OCI-LY7 (cell line): ENCODE measurements at regions not wholly inside any gene's neighbourhood (a gene's known extent, or its start where the extent isn't known, plus 50 kb on each side); places are given as distances from the start of the nearest gene placed in this dataset.

Experiments
- BruUV-seq: library from RNA; stranded (reverse); fragments of 400-500 nt; replicated peaks from 2 replicates; lab custom pipeline; 2021; lab: Mats Ljungman, UMichigan
- CTCF ChIA-PET: fragments of 300-600 bp; sonication (Branson Sonifier 250); formaldehyde crosslinking; loops from one replicate; lab custom pipeline; 2022; ENCODE audit warnings: antibody characterized with exemption; ENCODE audit not compliant: unreplicated experiment; lab: Charles Lee
- POLR2A ChIA-PET: fragments of 300-600 bp; sonication (Branson Sonifier 250); formaldehyde crosslinking; loops from one replicate; lab custom pipeline; 2022; ENCODE audit warnings: antibody characterized with exemption; lab: Charles Lee
- DNase-seq: peaks from one replicate; pipeline ENCODE4 v3.0.0-alpha.2; 2015; ENCODE audit warnings: low spot score
- H2AFZ ChIP-seq: fragments of 200-600 bp; sonication (generic), shearing (Covaris generic); 2 replicates; pipeline ENCODE4 v1.6.1; 2014; ENCODE audit warnings: mild to moderate bottlenecking, antibody characterized with exemption, low read length, moderate library complexity
- H3K27ac ChIP-seq: fragments of 200-600 bp; sonication (generic); 2 replicates; pipeline ENCODE4 v1.5.1; 2014; ENCODE audit warnings: mixed run types, low read depth, mild to moderate bottlenecking, moderate library complexity, low read length, inconsistent platforms; ENCODE audit not compliant: poor library complexity, severe bottlenecking
- H3K36me3 ChIP-seq: fragments of 200-600 bp; sonication (generic); 2 replicates; pipeline ENCODE4 v1.6.1; 2014; ENCODE audit warnings: mild to moderate bottlenecking, antibody characterized with exemption, low read length, moderate library complexity, mixed read lengths; ENCODE audit not compliant: insufficient read depth
- H3K4me1 ChIP-seq: fragments of 200-600 bp; sonication (generic); 2 replicates; pipeline ENCODE4 v1.5.1; 2014; ENCODE audit warnings: mild to moderate bottlenecking, low read length; ENCODE audit not compliant: insufficient read depth, poor library complexity, severe bottlenecking
- H3K4me2 ChIP-seq: fragments of 200-600 bp; sonication (generic); 2 replicates; pipeline ENCODE4 v1.6.1; 2014; ENCODE audit warnings: mild to moderate bottlenecking, low read length
- H3K4me3 ChIP-seq: fragments of 200-600 bp; sonication (generic); 2 replicates; pipeline ENCODE4 v1.5.1; 2014; ENCODE audit warnings: mild to moderate bottlenecking, low read depth, low read length; ENCODE audit not compliant: poor library complexity, severe bottlenecking
- H3K79me2 ChIP-seq: fragments of 200-600 bp; sonication (generic); 2 replicates; pipeline ENCODE4 v1.6.1; 2016; ENCODE audit warnings: low read depth, mild to moderate bottlenecking, low read length, moderate library complexity, mixed read lengths; ENCODE audit not compliant: insufficient read depth
- H3K9me2 ChIP-seq: fragments of 200-600 bp; sonication (generic); 2 replicates; pipeline ENCODE4 v1.6.1; 2016; ENCODE audit warnings: mild to moderate bottlenecking, low read length, mixed read lengths; ENCODE audit not compliant: insufficient read depth
- H3K9me3 ChIP-seq: fragments of 200-600 bp; sonication (generic); 2 replicates; pipeline ENCODE4 v1.6.1; 2014; ENCODE audit warnings: mild to moderate bottlenecking, mixed run types, low read length, mixed read lengths
- H4K20me1 ChIP-seq: fragments of 200-600 bp; sonication (generic); 2 replicates; pipeline ENCODE4 v1.6.1; 2014; ENCODE audit warnings: mild to moderate bottlenecking, antibody characterized with exemption, low read length, moderate library complexity, mixed read lengths; ENCODE audit not compliant: insufficient read depth
- CTCF ChIP-seq: fragments of 200-600 bp; sonication (generic); conservative IDR thresholded peaks from 2 replicates; pipeline ENCODE4 v1.5.1; 2014; ENCODE audit warnings: mild to moderate bottlenecking, antibody characterized with exemption, low read length, moderate library complexity, mixed read lengths
- EZH2phosphoT487 ChIP-seq: fragments of 200-600 bp; sonication (generic); IDR thresholded peaks from 2 replicates; pipeline ENCODE4 v1.6.1; 2018; ENCODE audit warnings: low read depth, borderline replicate concordance, mild to moderate bottlenecking, mixed run types, antibody characterized with exemption, low read length, moderate library complexity, mixed read lengths
- intact Hi-C: fragments of 100-400 bp; cut with micrococcal nuclease; formaldehyde crosslinking; loops from one replicate; pipeline ENCODE4 v1.10.0; 2022; ENCODE audit not compliant: unreplicated experiment

GRCh38 chr2:104125096-104125495 is 728.8 kb upstream of the POU3F3 start:
- no TSS peak for BruUV-seq
- DNase-seq = no peak
- TF ChIP-seq CTCF (no peak), EZH2phosphoT487 (no peak)
- Histone ChIP-seq H3K27ac (no peak overlapping the region), H3K9me3 (no peaks in the 10 kb centered on the region), H2AFZ (no peak overlapping the region), H3K79me2 (no peaks in the 10 kb centered on the region), H3K9me2 (no peaks in the 10 kb centered on the region), H3K4me3 (no peak overlapping the region), H3K4me2 (no peak overlapping the region), H4K20me1 (no peaks in the 10 kb centered on the region), H3K4me1 (no peaks in the 10 kb centered on the region), H3K36me3 (no peaks in the 10 kb centered on the region)
- ChIA-PET CTCF (no interaction called here), POLR2A (interaction anchor here (0.6 to 0.7 kb wide), 4 partner anchors 61 to 1958 kb away, joined by 3 to 5 read pairs (median 4); no protein-coding TSS in a partner anchor)
- intact Hi-C loops = no loop called here

- H3K4me3 ChIP-seq = no peak overlapping the region
- intact Hi-C loops = no loop called here
- H3K27ac ChIP-seq = no peak overlapping the region
- no peaks in the 10 kb centered on the region for H3K4me1 ChIP-seq
- H3K9me2 ChIP-seq = no peaks in the 10 kb centered on the region
- H3K9me3 ChIP-seq = no peaks in the 10 kb centered on the region
- no peak overlapping the region for H2AFZ ChIP-seq
- no TSS peak for BruUV-seq
- DNase-seq = no peak
- ChIA-PET CTCF (no interaction called here), POLR2A (no interaction called here)
- H3K4me2 ChIP-seq = no peak overlapping the region
- no peaks in the 10 kb centered on the region for H3K79me2 ChIP-seq
- TF ChIP-seq CTCF (no peak), EZH2phosphoT487 (no peak)
- no peaks in the 10 kb centered on the region for H3K36me3 ChIP-seq
- H4K20me1 ChIP-seq = no peaks in the 10 kb centered on the region
Measured at GRCh38 chr2:104127049-104127770, 726.7 kb upstream of the POU3F3 start.

DNA sequence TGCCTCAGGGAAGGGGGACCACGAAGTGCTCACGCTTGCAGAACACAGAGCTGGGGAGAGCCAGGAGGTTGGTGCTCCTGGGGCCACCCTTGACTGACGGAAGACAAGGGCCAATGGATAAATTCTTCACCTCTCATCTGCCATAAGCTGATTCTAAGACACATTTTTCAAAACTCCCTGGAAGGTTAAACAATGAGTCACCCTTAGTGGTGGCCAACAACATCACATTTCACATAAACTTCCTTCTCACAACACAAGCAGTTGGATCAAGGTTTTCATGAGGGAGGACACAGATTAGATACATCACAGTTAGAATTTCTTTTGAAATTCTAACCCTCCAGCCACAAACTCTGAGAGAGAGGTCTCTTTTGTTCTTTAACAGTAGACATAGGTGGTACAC is 713.6 kb upstream of the POU3F3 start:
- CTCF ChIA-PET = no interaction called here
- no peak overlapping the region for H3K27ac ChIP-seq
- POLR2A ChIA-PET = interaction anchor here (0.6 to 0.9 kb wide), 2 partner anchors 11 to 541 kb away, joined by 3 read pairs; no protein-coding TSS in a partner anchor
- no peaks in the 10 kb centered on the region for H3K4me1 ChIP-seq
- TF ChIP-seq EZH2phosphoT487 (no peak), CTCF (no peak)
- H3K9me3 ChIP-seq = no peaks in the 10 kb centered on the region
- no peak overlapping the region for H2AFZ ChIP-seq
- no peaks in the 10 kb centered on the region for H3K36me3 ChIP-seq
- H4K20me1 ChIP-seq = no peaks in the 10 kb centered on the region
- H3K4me3 ChIP-seq = no peak overlapping the region
- no peaks in the 10 kb centered on the region for H3K9me2 ChIP-seq
- intact Hi-C loops = no loop called here
- no peaks in the 10 kb centered on the region for H3K79me2 ChIP-seq
- H3K4me2 ChIP-seq = no peak overlapping the region
- DNase-seq = no peak
- no TSS peak for BruUV-seq
